ENCODE measurements at regions not wholly inside any gene's neighbourhood (a gene's known extent, or its start where the extent isn't known, plus 50 kb on each side); places are given as distances from the start of the nearest gene placed in this dataset.

GRCh38 chr2:11903085-11903606, 156.7 kb downstream of the LPIN1 start:
- Histone ChIP-seq H3K27ac (no peak overlapping the region), H3K9me3 (peaks cover 0 to 3% (median 0%) of the 10 kb centered on the region in 4 donors), H3K4me1 (no peaks in the 10 kb centered on the region), H3K36me3 (no peaks in the 10 kb centered on the region), H3K4me3 (no peak overlapping the region), H3K27me3 (no peaks in the 10 kb centered on the region)
- TF ChIP-seq, protein P1, sequence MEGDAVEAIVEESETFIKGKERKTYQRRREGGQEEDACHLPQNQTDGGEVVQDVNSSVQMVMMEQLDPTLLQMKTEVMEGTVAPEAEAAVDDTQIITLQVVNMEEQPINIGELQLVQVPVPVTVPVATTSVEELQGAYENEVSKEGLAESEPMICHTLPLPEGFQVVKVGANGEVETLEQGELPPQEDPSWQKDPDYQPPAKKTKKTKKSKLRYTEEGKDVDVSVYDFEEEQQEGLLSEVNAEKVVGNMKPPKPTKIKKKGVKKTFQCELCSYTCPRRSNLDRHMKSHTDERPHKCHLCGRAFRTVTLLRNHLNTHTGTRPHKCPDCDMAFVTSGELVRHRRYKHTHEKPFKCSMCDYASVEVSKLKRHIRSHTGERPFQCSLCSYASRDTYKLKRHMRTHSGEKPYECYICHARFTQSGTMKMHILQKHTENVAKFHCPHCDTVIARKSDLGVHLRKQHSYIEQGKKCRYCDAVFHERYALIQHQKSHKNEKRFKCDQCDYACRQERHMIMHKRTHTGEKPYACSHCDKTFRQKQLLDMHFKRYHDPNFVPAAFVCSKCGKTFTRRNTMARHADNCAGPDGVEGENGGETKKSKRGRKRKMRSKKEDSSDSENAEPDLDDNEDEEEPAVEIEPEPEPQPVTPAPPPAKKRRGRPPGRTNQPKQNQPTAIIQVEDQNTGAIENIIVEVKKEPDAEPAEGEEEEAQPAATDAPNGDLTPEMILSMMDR (IDR thresholded peaks at IDR 0.05): no peak
- TF ChIP-seq POLR2A (IDR thresholded peaks at IDR 0.05): no peak
- DNase-seq: no peak

DNA sequence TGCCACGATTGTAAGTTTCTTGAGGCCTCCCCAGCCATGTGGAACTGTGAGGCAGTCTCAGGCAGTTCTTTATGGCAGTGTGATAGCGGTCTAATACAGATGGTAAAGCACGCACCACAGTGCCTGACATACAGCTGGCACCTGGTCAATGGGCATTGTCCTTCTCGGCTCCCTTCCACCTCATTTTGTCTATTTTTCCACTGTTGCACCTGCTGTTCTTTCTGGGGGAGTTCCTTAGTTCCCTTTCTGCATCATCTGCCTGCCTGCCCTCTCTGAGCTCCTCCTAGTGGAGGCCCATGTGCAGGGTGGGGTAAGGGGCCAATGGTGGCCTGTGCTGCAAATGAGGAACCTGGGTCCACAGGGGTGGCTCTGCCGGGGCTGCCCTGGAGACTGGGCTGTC, 157.6 kb downstream of the LPIN1 start:
- Histone ChIP-seq H3K36me3 (no peaks in the 10 kb centered on the region), H3K27me3 (no peaks in the 10 kb centered on the region), H3K9me3 (peaks cover 0 to 3% (median 0%) of the 10 kb centered on the region in 4 donors), H3K4me3 (no peak overlapping the region), H3K4me1 (no peaks in the 10 kb centered on the region), H3K27ac (no peak overlapping the region)
- DNase-seq: peak in 2 of 3 donors; percentile 29 to 52
- no peak for TF ChIP-seq POLR2A (IDR thresholded peaks at IDR 0.05)
- TF ChIP-seq, protein P1 (IDR thresholded peaks at IDR 0.05): no peak

DNA sequence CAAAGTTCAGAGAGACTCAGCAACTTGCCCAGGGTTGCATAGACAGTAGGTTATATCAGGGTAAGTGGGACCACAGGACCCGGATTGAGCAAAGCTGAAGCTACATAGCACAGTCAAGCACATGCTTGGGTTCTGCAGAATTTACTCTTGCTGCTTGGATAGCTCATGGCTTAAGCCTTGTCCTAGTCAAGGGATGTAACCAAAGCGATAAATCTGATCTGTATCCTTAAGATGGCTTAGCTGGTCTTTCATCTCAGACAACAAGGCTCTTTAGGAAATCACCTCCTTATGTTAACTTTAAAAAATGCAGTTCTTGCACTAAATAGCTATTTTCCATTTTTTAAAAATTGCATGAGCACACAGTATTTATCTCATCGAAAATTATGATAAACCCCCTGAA, 158.5 kb downstream of the LPIN1 start:
- TF ChIP-seq POLR2A (IDR thresholded peaks at IDR 0.05): no peak
- TF ChIP-seq, protein P1 (IDR thresholded peaks at IDR 0.05): no peak
- Histone ChIP-seq H3K27me3 (no peaks in the 10 kb centered on the region), H3K4me3 (no peak overlapping the region), H3K36me3 (no peaks in the 10 kb centered on the region), H3K4me1 (no peaks in the 10 kb centered on the region), H3K9me3 (peaks cover 0 to 3% (median 0%) of the 10 kb centered on the region in 4 donors), H3K27ac (no peak overlapping the region)
- no peak for DNase-seq

- TF ChIP-seq POLR2A (IDR thresholded peaks at IDR 0.05): no peak
- TF ChIP-seq, protein P1 (IDR thresholded peaks at IDR 0.05): no peak
- Histone ChIP-seq H3K36me3 (no peaks in the 10 kb centered on the region), H3K9me3 (peaks cover 0 to 3% (median 0%) of the 10 kb centered on the region in 4 donors), H3K27ac (no peak overlapping the region), H3K27me3 (no peaks in the 10 kb centered on the region), H3K4me1 (no peaks in the 10 kb centered on the region), H3K4me3 (no peak overlapping the region)
- no peak for DNase-seq
Measured at GRCh38 chr2:11907190-11907589, 160.8 kb downstream of the LPIN1 start.

GRCh38 chr2:11910971-11911370, 164.5 kb downstream of the LPIN1 start:
- Histone ChIP-seq H3K4me3 (no peak overlapping the region), H3K27me3 (no peaks in the 10 kb centered on the region), H3K4me1 (no peaks in the 10 kb centered on the region), H3K36me3 (no peaks in the 10 kb centered on the region), H3K27ac (no peak overlapping the region), H3K9me3 (peaks cover 0 to 3% (median 0%) of the 10 kb centered on the region in 4 donors)
- DNase-seq: no peak
- TF ChIP-seq, protein P1 (IDR thresholded peaks at IDR 0.05): no peak
- TF ChIP-seq POLR2A (IDR thresholded peaks at IDR 0.05): no peak

DNA sequence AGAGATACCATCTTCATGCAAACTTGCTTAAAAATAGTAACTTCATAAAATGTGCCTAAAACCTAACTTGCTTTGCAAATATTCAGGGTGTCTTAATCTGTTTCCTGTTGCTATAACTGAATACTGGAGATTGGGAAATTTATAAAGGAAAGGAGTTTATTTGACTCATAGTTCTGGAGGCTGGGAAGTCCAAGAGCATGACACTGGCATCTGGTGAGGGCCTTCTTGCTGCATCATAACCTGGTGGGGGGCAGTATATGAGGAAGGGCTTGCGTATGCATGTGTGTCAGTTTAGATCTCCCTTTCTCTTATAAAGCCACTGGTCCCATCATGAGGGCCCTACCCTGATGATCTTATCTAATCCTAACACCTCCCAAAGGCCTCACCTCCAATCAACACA, 166.5 kb downstream of the LPIN1 start:
- H3K9me3 ChIP-seq: no peaks in the 10 kb centered on the region
- no peak overlapping the region for H3K27ac ChIP-seq
- H3K27me3 ChIP-seq: no peaks in the 10 kb centered on the region
- no peaks in the 10 kb centered on the region for H3K4me1 ChIP-seq
- TF ChIP-seq, protein P1 (IDR thresholded peaks at IDR 0.05): no peak
- TF ChIP-seq POLR2A (IDR thresholded peaks at IDR 0.05): no peak
- no peak for DNase-seq
- H3K4me3 ChIP-seq: no peak overlapping the region
- H3K36me3 ChIP-seq: no peaks in the 10 kb centered on the region

All from Peyer's patch (tissue), 4 donors.